ENCODE measurements at regions not wholly inside any gene's neighbourhood (a gene's known extent, or its start where the extent isn't known, plus 50 kb on each side); places are given as distances from the start of the nearest gene placed in this dataset.

DNA sequence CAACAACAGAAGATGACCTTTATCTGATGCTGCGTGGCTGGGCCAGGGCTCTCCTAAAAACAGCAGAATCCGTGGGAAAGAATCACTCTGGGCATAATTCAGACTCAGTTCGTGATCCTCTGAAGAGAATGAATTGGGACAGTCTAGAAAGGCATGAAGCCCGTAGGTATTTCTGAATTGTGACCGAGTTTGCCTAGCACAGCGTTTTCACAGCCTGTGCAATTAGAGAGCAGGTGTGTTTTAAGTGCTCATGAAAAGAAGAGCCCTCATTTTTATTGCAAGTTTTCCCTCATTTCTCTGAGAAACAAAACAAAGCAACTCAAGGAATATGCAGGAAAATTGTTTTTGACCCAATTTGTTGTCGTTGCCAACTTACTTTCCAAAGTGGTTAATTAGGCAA, 366.2 kb downstream of the WDR11 start:
- FAIRE-seq (no peak), DNase-seq (ENCODE audit: insufficient read length, low spot score) (no peak)
- TF ChIP-seq, protein P1, sequence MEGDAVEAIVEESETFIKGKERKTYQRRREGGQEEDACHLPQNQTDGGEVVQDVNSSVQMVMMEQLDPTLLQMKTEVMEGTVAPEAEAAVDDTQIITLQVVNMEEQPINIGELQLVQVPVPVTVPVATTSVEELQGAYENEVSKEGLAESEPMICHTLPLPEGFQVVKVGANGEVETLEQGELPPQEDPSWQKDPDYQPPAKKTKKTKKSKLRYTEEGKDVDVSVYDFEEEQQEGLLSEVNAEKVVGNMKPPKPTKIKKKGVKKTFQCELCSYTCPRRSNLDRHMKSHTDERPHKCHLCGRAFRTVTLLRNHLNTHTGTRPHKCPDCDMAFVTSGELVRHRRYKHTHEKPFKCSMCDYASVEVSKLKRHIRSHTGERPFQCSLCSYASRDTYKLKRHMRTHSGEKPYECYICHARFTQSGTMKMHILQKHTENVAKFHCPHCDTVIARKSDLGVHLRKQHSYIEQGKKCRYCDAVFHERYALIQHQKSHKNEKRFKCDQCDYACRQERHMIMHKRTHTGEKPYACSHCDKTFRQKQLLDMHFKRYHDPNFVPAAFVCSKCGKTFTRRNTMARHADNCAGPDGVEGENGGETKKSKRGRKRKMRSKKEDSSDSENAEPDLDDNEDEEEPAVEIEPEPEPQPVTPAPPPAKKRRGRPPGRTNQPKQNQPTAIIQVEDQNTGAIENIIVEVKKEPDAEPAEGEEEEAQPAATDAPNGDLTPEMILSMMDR (IDR thresholded peaks at IDR 0.05; ENCODE audit: insufficient read depth, missing control alignments), result no peak

DNA sequence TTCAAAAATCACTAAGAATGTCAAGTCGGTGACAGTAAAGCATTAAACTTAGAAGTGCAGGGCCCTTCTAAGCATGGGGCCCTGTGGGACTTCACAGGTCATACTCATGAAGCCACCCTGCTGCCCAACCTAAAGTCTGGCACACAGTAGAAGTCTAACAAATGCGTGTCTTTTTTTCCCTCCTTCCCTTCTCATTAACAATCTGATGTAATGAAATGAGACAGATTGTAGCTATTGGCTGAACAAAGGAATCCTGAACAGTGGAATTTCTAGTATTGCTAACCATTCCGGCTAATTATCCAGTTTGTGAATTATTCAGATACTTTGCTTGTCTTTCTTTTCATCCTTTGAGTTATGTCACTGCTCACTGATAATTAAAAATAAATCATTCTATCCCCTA, 369.9 kb downstream of the WDR11 start:
- no peak for FAIRE-seq
- TF ChIP-seq, protein P1 (IDR thresholded peaks at IDR 0.05; ENCODE audit: insufficient read depth, missing control alignments), result no peak
- DNase-seq (ENCODE audit: insufficient read length, low spot score), result no peak

DNA sequence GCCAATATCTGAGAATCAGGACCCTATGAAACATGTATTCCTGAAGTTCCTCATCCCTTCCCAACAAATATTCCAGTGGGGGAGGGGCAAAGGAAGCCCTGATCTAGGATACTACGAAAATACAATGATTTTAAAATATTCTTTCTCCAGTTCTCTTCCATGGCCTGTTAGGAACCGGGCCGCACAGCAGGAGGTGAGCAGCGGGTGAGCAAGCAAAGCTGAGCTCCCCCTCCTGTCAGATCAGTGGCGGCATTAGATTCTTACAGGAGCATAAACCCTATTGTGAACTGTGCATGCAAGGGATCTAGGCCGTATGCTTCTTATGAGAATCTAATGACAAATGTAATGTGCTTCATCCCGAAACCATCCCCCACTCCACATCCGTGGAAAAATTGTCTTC, 370.8 kb downstream of the WDR11 start:
- no peak for FAIRE-seq
- TF ChIP-seq, protein P1 (IDR thresholded peaks at IDR 0.05; ENCODE audit: insufficient read depth, missing control alignments), result no peak
- no peak for DNase-seq (ENCODE audit: insufficient read length, low spot score)

DNA sequence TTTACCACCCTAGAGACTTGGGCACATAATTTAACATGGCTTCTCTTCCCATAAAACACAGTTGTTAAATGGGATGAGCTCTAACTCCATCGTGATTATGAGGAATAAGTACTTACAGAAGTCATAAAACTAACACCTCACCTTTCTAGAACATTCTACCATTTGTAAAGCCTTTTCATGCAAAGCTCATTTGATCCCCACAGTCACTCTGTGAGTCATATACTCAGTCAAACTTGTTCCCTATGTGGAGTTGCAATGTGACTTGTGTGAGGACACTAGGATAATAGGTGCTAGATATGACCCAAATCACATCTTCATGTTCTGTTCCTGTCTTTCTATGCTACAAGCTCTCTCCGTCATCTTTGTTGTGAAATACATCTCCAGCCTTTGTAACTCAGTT, 371.7 kb downstream of the WDR11 start:
- TF ChIP-seq, protein P1 (IDR thresholded peaks at IDR 0.05; ENCODE audit: insufficient read depth, missing control alignments), result no peak
- FAIRE-seq (no peak), DNase-seq (ENCODE audit: insufficient read length, low spot score) (no peak)

DNA sequence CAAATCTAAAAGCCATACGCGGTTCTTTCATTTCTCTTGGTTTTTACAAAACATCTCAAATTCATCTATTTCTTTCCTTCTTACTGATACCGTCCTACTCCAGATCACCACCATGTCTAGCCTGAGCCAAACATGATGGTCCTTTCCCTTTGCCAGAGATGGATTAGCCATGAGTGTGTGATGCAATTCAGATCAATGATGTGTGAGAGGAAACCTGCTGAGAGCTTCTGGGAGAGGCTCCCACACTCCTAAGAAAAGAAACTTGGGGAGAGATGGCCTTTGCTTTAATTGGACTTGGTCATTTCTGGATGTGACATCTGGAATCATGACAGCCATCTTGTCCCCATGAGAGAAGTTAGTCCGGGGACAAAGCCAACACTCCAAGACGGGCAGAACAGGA, 367.2 kb downstream of the FGFR2 start:
- TF ChIP-seq, protein P1 (IDR thresholded peaks at IDR 0.05; ENCODE audit: insufficient read depth, missing control alignments), result no peak
- DNase-seq (ENCODE audit: insufficient read length, low spot score), result no peak
- no peak for FAIRE-seq

DNA sequence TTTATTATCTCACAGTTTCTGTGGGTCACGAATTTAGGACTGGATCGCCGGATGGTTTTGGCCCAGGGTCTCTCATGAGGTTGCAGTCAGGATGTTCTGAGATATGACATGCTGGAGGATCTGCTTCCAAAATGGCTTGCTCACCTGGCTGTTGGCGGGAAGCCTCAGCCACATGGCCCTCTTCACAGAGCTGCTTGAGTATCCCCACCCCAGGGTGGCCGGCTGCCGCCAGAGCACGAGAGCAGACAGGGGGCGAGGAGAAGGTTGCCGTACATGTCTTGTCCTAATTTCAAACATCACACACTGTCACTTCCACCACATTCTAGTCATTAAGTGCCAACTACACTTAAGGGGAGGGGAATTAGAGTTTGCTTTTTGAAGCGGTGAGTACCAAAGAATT, 365.8 kb downstream of the FGFR2 start:
- DNase-seq (ENCODE audit: insufficient read length, low spot score) (no peak), FAIRE-seq (no peak)
- TF ChIP-seq, protein P1 (IDR thresholded peaks at IDR 0.05; ENCODE audit: insufficient read depth, missing control alignments), result no peak

DNA sequence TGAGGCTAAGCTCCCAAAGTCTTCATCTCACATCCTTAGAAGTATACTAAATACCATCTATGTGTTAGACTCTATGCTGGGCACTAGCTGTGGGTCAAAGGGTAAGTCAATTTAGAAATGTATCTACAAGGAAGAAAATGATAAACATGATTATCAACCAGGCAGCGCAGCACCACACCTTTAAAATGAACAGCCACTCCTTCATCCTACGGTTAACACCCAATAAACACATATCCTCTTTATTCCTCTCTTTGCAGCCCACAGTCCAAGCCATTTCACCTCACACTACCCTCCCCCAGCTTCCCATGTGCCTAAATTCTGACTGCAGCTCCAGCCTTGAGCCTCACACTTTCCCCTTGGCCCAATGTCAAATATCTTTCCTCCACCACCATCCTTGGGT, 362.6 kb downstream of the FGFR2 start:
- TF ChIP-seq, protein P1 (IDR thresholded peaks at IDR 0.05; ENCODE audit: insufficient read depth, missing control alignments), result no peak
- FAIRE-seq, result no peak
- no peak for DNase-seq (ENCODE audit: insufficient read length, low spot score)
